HG03558 (cell line): ENCODE measurements at regions not wholly inside any gene's neighbourhood (a gene's known extent, or its start where the extent isn't known, plus 50 kb on each side); places are given as distances from the start of the nearest gene placed in this dataset.
"Not testable (repeated sequence)": the region's sequence is repeated elsewhere in the genome, so short reads cannot be mapped to it uniquely, and the experiment has no call there.

Experiments
- ATAC-seq: cut with Tn5 transposase; IDR thresholded peaks from one replicate; pipeline ENCODE4 v1.9.1; 2021; ENCODE audit warnings: moderate number of reproducible peaks; ENCODE audit not compliant: unreplicated experiment; ENCODE audit errors: extremely low read depth

GRCh38 chr2:129201696-129202095 lies 777.8 kb upstream of the RAB6C start:
- ATAC-seq: no peak

- no peak for ATAC-seq
These were observed 776.1 kb upstream of the RAB6C start for GRCh38 chr2:129203331-129203730.

- not testable (repeated sequence) for ATAC-seq
These were observed 774.9 kb upstream of the RAB6C start for GRCh38 chr2:129204581-129204980.

- no peak for ATAC-seq
These were observed 774.3 kb upstream of the RAB6C start for GRCh38 chr2:129205176-129205575.

- ATAC-seq: no peak
These were observed 773.7 kb upstream of the RAB6C start for GRCh38 chr2:129205766-129206165.

GRCh38 chr2:129212299-129212958 lies 767.0 kb upstream of the RAB6C start:
- no peak for ATAC-seq

GRCh38 chr2:129224022-129224421 lies 755.4 kb upstream of the RAB6C start:
- ATAC-seq: no peak

- no peak for ATAC-seq
These were observed 755.0 kb upstream of the RAB6C start for GRCh38 chr2:129224486-129224885.

GRCh38 chr2:129229196-129229595 lies 750.3 kb upstream of the RAB6C start:
- ATAC-seq: no peak

- ATAC-seq: no peak
These were observed 749.5 kb upstream of the RAB6C start for GRCh38 chr2:129229830-129230441.

- ATAC-seq: no peak
These were observed 747.5 kb upstream of the RAB6C start for GRCh38 chr2:129231924-129232323.

- no peak for ATAC-seq
These were observed 746.3 kb upstream of the RAB6C start for GRCh38 chr2:129233166-129233565.

GRCh38 chr2:129233751-129234406 lies 745.6 kb upstream of the RAB6C start:
- no peak for ATAC-seq

- ATAC-seq: no peak
These were observed 742.9 kb upstream of the RAB6C start for GRCh38 chr2:129236601-129237000.

- no peak for ATAC-seq
These were observed 741.3 kb upstream of the RAB6C start for GRCh38 chr2:129237966-129238725.

GRCh38 chr2:129239141-129239540 lies 740.3 kb upstream of the RAB6C start:
- no peak for ATAC-seq

GRCh38 chr2:129240061-129240460 lies 739.4 kb upstream of the RAB6C start:
- no peak for ATAC-seq

GRCh38 chr2:129242269-129242668 lies 737.2 kb upstream of the RAB6C start:
- ATAC-seq: no peak

- no peak for ATAC-seq
These were observed 731.7 kb upstream of the RAB6C start for GRCh38 chr2:129247751-129248150.

- no peak for ATAC-seq
These were observed 731.3 kb upstream of the RAB6C start for GRCh38 chr2:129248198-129248597.
